ENCODE measurements at regions not wholly inside any gene's neighbourhood (a gene's known extent, or its start where the extent isn't known, plus 50 kb on each side); places are given as distances from the start of the nearest gene placed in this dataset.

GRCh38 chr17:64718058-64718457, 56.0 kb upstream of the SMURF2 start:
- CTCF ChIA-PET: no interaction called here

More at GRCh38 chr17:64718058-64718457, 56.0 kb upstream of the SMURF2 start:
- BruUV-seq (replicated peaks): no TSS peak
- ATAC-seq: peak; percentile 43
- peaks cover 40 to 42% of the 10 kb centered on the region in 2 experiments for H3K4me1 ChIP-seq (ENCODE audit: control insufficient read depth in 1 of 2, insufficient read depth in 2 of 2, low read length in 2 of 2)
- no peaks in the 10 kb centered on the region for H3K79me2 ChIP-seq (ENCODE audit: insufficient read depth, low read length)
- no peaks in the 10 kb centered on the region for H3K36me3 ChIP-seq (ENCODE audit: control insufficient read depth in 1 of 2, insufficient read depth in 2 of 2, low read length in 2 of 2)
- H3K4me2 ChIP-seq (ENCODE audit: low read length): 0 out of 2 replicates have a peak overlapping the region, but pooled peaks have one; percentile 13
- no peaks in the 10 kb centered on the region for H4K20me1 ChIP-seq (ENCODE audit: insufficient read depth)
- POLR2A ChIA-PET: interaction anchor here (1.2 to 1.4 kb wide), 2 partner anchors 9 kb away, joined by 3 to 11 read pairs; no protein-coding TSS in a partner anchor
- no peaks in the 10 kb centered on the region for H3K9me3 ChIP-seq (ENCODE audit: control insufficient read depth in 1 of 2, insufficient read depth in 1 of 2, low read depth in 1 of 2, low read length in 2 of 2)
- no peak for TF ChIP-seq SP1 (IDR thresholded peaks at IDR 0.05; ENCODE audit: low read depth)
- TF ChIP-seq POLR2A (IDR thresholded peaks at IDR 0.05; ENCODE audit: borderline replicate concordance, extremely low read depth, insufficient read depth, insufficient read length): no peak
- TF ChIP-seq EZH2 (IDR thresholded peaks at IDR 0.05): no peak
- TF ChIP-seq, protein P1, sequence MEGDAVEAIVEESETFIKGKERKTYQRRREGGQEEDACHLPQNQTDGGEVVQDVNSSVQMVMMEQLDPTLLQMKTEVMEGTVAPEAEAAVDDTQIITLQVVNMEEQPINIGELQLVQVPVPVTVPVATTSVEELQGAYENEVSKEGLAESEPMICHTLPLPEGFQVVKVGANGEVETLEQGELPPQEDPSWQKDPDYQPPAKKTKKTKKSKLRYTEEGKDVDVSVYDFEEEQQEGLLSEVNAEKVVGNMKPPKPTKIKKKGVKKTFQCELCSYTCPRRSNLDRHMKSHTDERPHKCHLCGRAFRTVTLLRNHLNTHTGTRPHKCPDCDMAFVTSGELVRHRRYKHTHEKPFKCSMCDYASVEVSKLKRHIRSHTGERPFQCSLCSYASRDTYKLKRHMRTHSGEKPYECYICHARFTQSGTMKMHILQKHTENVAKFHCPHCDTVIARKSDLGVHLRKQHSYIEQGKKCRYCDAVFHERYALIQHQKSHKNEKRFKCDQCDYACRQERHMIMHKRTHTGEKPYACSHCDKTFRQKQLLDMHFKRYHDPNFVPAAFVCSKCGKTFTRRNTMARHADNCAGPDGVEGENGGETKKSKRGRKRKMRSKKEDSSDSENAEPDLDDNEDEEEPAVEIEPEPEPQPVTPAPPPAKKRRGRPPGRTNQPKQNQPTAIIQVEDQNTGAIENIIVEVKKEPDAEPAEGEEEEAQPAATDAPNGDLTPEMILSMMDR (IDR thresholded peaks at IDR 0.05 in 2 of 3, conservative IDR thresholded peaks at IDR 0.05 in 1 of 3; ENCODE audit: borderline replicate concordance in 1 of 3, insufficient read depth in 1 of 3, low read depth in 2 of 3, low read length in 2 of 3): no peak
- TF ChIP-seq YY1 (IDR thresholded peaks at IDR 0.05; ENCODE audit: extremely low read depth, insufficient replicate concordance, low read depth, low read length): no peak
- TF ChIP-seq, protein P2, sequence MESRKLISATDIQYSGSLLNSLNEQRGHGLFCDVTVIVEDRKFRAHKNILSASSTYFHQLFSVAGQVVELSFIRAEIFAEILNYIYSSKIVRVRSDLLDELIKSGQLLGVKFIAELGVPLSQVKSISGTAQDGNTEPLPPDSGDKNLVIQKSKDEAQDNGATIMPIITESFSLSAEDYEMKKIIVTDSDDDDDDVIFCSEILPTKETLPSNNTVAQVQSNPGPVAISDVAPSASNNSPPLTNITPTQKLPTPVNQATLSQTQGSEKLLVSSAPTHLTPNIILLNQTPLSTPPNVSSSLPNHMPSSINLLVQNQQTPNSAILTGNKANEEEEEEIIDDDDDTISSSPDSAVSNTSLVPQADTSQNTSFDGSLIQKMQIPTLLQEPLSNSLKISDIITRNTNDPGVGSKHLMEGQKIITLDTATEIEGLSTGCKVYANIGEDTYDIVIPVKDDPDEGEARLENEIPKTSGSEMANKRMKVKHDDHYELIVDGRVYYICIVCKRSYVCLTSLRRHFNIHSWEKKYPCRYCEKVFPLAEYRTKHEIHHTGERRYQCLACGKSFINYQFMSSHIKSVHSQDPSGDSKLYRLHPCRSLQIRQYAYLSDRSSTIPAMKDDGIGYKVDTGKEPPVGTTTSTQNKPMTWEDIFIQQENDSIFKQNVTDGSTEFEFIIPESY (IDR thresholded peaks at IDR 0.05; ENCODE audit: extremely low read depth, insufficient replicate concordance, low read length): no peak
- TF ChIP-seq, protein P3, sequence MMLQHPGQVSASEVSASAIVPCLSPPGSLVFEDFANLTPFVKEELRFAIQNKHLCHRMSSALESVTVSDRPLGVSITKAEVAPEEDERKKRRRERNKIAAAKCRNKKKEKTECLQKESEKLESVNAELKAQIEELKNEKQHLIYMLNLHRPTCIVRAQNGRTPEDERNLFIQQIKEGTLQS (IDR thresholded peaks at IDR 0.05): no peak
- TF ChIP-seq TCF7L2 (IDR thresholded peaks at IDR 0.05; ENCODE audit: borderline replicate concordance, extremely low read depth, insufficient read depth, insufficient read length): no peak
- TF ChIP-seq ZNF274 (IDR thresholded peaks at IDR 0.05; ENCODE audit: low read depth, low read length): no peak
- TF ChIP-seq FOSL1 (IDR thresholded peaks at IDR 0.05; ENCODE audit: low read depth): no peak
- no peak for TF ChIP-seq JUND (IDR thresholded peaks at IDR 0.05)
- TF ChIP-seq, protein P4, sequence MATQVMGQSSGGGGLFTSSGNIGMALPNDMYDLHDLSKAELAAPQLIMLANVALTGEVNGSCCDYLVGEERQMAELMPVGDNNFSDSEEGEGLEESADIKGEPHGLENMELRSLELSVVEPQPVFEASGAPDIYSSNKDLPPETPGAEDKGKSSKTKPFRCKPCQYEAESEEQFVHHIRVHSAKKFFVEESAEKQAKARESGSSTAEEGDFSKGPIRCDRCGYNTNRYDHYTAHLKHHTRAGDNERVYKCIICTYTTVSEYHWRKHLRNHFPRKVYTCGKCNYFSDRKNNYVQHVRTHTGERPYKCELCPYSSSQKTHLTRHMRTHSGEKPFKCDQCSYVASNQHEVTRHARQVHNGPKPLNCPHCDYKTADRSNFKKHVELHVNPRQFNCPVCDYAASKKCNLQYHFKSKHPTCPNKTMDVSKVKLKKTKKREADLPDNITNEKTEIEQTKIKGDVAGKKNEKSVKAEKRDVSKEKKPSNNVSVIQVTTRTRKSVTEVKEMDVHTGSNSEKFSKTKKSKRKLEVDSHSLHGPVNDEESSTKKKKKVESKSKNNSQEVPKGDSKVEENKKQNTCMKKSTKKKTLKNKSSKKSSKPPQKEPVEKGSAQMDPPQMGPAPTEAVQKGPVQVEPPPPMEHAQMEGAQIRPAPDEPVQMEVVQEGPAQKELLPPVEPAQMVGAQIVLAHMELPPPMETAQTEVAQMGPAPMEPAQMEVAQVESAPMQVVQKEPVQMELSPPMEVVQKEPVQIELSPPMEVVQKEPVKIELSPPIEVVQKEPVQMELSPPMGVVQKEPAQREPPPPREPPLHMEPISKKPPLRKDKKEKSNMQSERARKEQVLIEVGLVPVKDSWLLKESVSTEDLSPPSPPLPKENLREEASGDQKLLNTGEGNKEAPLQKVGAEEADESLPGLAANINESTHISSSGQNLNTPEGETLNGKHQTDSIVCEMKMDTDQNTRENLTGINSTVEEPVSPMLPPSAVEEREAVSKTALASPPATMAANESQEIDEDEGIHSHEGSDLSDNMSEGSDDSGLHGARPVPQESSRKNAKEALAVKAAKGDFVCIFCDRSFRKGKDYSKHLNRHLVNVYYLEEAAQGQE (IDR thresholded peaks at IDR 0.05; ENCODE audit: low read depth): no peak
- TF ChIP-seq MAX (IDR thresholded peaks at IDR 0.05): no peak
- TF ChIP-seq POLR2AphosphoS5 (IDR thresholded peaks at IDR 0.05; ENCODE audit: low read depth, low read length): no peak
- no peak for TF ChIP-seq ELF1 (IDR thresholded peaks at IDR 0.05; ENCODE audit: borderline replicate concordance, low read depth)
- no peak for TF ChIP-seq SRF (IDR thresholded peaks at IDR 0.05; ENCODE audit: low read depth)
- TF ChIP-seq CEBPB (IDR thresholded peaks at IDR 0.05; ENCODE audit: low read depth): no peak
- no peak overlapping the region for H3K9ac ChIP-seq (ENCODE audit: low read length)
- no peaks in the 10 kb centered on the region for H3K27me3 ChIP-seq (ENCODE audit: insufficient read depth, low read length)
- RAD21 ChIA-PET (ENCODE audit: low non-redundant PET in 1 of 2, low total read pairs in 2 of 2, uncharacterized antibody in 2 of 2, unreplicated experiment in 2 of 2): no interaction called here
- no peak overlapping the region for H2AFZ ChIP-seq (ENCODE audit: low read depth, low read length, poor library complexity, severe bottlenecking)
- H3K4me3 ChIP-seq (replicated peaks in 1 of 2; ENCODE audit: low read depth in 1 of 2, low read length in 2 of 2): no peak overlapping the region
- no peak for DNase-seq (ENCODE audit: low read depth, low spot score)
- intact Hi-C loops (cut with micrococcal nuclease): no loop called here
- no peaks in the 10 kb centered on the region for H3K9me2 ChIP-seq (ENCODE audit: insufficient read depth)
- H3K27ac ChIP-seq (ENCODE audit: low read depth, low read length): no peak overlapping the region

All from HCT116 (cell line).